Midbrain (tissue), 1 donor: ENCODE measurements at regions not wholly inside any gene's neighbourhood (a gene's known extent, or its start where the extent isn't known, plus 50 kb on each side); places are given as distances from the start of the nearest gene placed in this dataset.
"Not testable (repeated sequence)": the region's sequence is repeated elsewhere in the genome, so short reads cannot be mapped to it uniquely, and the experiment has no call there.

Source experiments
- DNase-seq: peaks from one replicate; lab custom pipeline; 2025; lab: John Stamatoyannopoulos, UW

GRCh38 chr2:160550048-160550447, 56.4 kb upstream of the RBMS1 start:
- DNase-seq = no peak

GRCh38 chr2:160551259-160551658, 57.7 kb upstream of the RBMS1 start:
- DNase-seq = no peak

- DNase-seq = no peak
Observed at GRCh38 chr2:160555420-160556071, 61.9 kb upstream of the RBMS1 start.

GRCh38 chr2:160557903-160558302, 64.3 kb upstream of the RBMS1 start:
- DNase-seq = no peak

GRCh38 chr2:160558531-160558930, 64.9 kb upstream of the RBMS1 start:
- no peak for DNase-seq

- no peak for DNase-seq
Observed at GRCh38 chr2:160561551-160562295, 68.1 kb upstream of the RBMS1 start.

GRCh38 chr2:160562730-160563129, 69.1 kb upstream of the RBMS1 start:
- DNase-seq = no peak

- no peak for DNase-seq
Observed at GRCh38 chr2:160564591-160564990, 71.0 kb upstream of the RBMS1 start.

- no peak for DNase-seq
Observed at GRCh38 chr2:160565099-160565845, 71.7 kb upstream of the RBMS1 start.

GRCh38 chr2:160566717-160567116, 73.1 kb upstream of the RBMS1 start:
- no peak for DNase-seq

- DNase-seq = no peak
Observed at GRCh38 chr2:160568856-160569255, 75.2 kb upstream of the RBMS1 start.

- DNase-seq = no peak
Observed at GRCh38 chr2:160570376-160570775, 76.8 kb upstream of the RBMS1 start.

- no peak for DNase-seq
Observed at GRCh38 chr2:160574468-160575140, 81.0 kb upstream of the RBMS1 start.

- DNase-seq = no peak
Observed at GRCh38 chr2:160575368-160575767, 81.8 kb upstream of the RBMS1 start.

- no peak for DNase-seq
Observed at GRCh38 chr2:160576054-160576499, 82.5 kb upstream of the RBMS1 start.

GRCh38 chr2:160577081-160577480, 83.5 kb upstream of the RBMS1 start:
- DNase-seq = not testable (repeated sequence)

- DNase-seq = no peak
Observed at GRCh38 chr2:160581035-160581434, 87.4 kb upstream of the RBMS1 start.

GRCh38 chr2:160581448-160581847, 87.8 kb upstream of the RBMS1 start:
- DNase-seq = no peak

GRCh38 chr2:160582081-160582480, 88.5 kb upstream of the RBMS1 start:
- DNase-seq = no peak

GRCh38 chr2:160582490-160583145, 89.0 kb upstream of the RBMS1 start:
- DNase-seq = no peak

- no peak for DNase-seq
Observed at GRCh38 chr2:160583146-160583535, 89.5 kb upstream of the RBMS1 start.
